K562 (cell line): ENCODE measurements at regions not wholly inside any gene's neighbourhood (a gene's known extent, or its start where the extent isn't known, plus 50 kb on each side); places are given as distances from the start of the nearest gene placed in this dataset.

Experiments
- IRF2 ChIP-seq: sonication (generic); formaldehyde crosslinking; IDR thresholded peaks from 2 replicates; pipeline ENCODE4 v1.8.1; 2022; ENCODE audit warnings: mild to moderate bottlenecking, missing genetic modification reagents
- KDM1A ChIP-seq, 2 experiments: fragments of 450-650 bp; IDR thresholded peaks; 2 replicates each; pipeline ENCODE4 v1.6.1; 2016; ENCODE audit warnings: mild to moderate bottlenecking in 2 of 2
- MAFK ChIP-seq: IDR thresholded peaks from 2 replicates; pipeline ENCODE4 v1.6.1; 2011; ENCODE audit warnings: low read length, improper control_type of control experiment
- NFIC ChIP-seq: fragments of 450-650 bp; IDR thresholded peaks from 2 replicates; pipeline ENCODE4 v1.6.1; 2017; ENCODE audit warnings: mild to moderate bottlenecking, inconsistent platforms
- TAL1 ChIP-seq: fragments of 450-650 bp; IDR thresholded peaks from 2 replicates; pipeline ENCODE4 v1.6.1; 2016; ENCODE audit warnings: mild to moderate bottlenecking
- TCF7L2 ChIP-seq: fragments of 150-350 bp; IDR thresholded peaks from 2 replicates; pipeline ENCODE4 v1.6.1; 2016; ENCODE audit warnings: low read depth, mild to moderate bottlenecking, low read length, moderate library complexity
- TF ChIP-seq, protein P1 (sequence below): IDR thresholded peaks from 3 replicates; pipeline ENCODE4 v1.6.1; 2011; ENCODE audit warnings: borderline replicate concordance, mild to moderate bottlenecking, moderate library complexity; ENCODE audit not compliant: insufficient read length; ENCODE audit errors: extremely low read depth
- TF ChIP-seq, protein P2 (sequence below): sonication (generic); formaldehyde crosslinking; IDR thresholded peaks from 2 replicates; pipeline ENCODE4 v1.9.0; 2022; ENCODE audit warnings: mild to moderate bottlenecking, missing genetic modification reagents
- TF ChIP-seq, protein P3 (sequence below), 2 experiments: fragments of 450-650 bp in 1 of 2; sonication (generic) in 1 of 2; formaldehyde crosslinking in 1 of 2; IDR thresholded peaks; 2 replicates each; pipeline versions ENCODE4 v1.7.1 to v1.9.0; 2016 to 2022; ENCODE audit warnings: inconsistent platforms in 1 of 2, mild to moderate bottlenecking in 1 of 2, missing genetic modification reagents in 1 of 2
- TF ChIP-seq, protein P4 (sequence below): fragments of 250-450 bp; sonication (Bioruptor Pico); IDR thresholded peaks from 2 replicates; pipeline ENCODE4 v1.5.0; 2021; ENCODE audit warnings: mild to moderate bottlenecking, moderate library complexity

DNA sequence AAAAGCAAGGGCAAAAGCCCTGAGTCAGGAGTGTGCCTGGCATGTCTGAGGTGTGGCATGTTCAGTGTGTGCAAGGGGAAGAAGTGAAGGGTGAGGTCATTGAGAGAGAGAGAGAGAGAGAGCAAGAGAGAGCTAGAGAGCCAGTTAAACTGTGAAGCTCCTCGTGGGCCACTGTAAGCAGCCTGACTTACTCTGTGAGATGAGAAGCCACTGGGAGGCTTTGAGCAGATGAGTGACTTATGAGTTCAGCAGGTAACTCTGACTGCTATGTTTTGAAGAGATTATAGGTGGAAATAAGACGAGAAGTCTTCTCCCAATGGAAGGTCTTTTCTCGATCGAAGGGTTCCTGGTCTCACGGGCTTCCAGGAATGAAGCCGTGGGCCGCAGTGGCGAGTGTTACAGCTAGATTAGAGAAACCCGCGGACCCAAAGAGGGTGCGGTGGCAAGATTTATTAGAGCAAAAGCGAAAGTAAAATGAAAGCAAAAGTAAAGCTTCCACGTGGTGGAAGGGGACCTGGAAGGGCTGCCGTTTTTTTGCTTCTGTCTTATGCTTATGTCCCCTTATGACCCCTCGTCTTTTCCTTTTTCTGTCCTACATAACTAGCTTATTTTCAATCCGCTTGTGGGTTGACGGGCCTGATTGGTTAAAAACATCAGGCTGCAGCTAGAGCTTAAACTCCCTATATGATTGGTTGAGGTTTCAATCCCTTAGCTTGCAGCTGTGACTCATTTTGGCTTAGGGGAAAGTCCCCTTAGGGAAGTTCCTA is 323.1 kb upstream of the FAM78B start (continued):
- TF ChIP-seq, protein P1, sequence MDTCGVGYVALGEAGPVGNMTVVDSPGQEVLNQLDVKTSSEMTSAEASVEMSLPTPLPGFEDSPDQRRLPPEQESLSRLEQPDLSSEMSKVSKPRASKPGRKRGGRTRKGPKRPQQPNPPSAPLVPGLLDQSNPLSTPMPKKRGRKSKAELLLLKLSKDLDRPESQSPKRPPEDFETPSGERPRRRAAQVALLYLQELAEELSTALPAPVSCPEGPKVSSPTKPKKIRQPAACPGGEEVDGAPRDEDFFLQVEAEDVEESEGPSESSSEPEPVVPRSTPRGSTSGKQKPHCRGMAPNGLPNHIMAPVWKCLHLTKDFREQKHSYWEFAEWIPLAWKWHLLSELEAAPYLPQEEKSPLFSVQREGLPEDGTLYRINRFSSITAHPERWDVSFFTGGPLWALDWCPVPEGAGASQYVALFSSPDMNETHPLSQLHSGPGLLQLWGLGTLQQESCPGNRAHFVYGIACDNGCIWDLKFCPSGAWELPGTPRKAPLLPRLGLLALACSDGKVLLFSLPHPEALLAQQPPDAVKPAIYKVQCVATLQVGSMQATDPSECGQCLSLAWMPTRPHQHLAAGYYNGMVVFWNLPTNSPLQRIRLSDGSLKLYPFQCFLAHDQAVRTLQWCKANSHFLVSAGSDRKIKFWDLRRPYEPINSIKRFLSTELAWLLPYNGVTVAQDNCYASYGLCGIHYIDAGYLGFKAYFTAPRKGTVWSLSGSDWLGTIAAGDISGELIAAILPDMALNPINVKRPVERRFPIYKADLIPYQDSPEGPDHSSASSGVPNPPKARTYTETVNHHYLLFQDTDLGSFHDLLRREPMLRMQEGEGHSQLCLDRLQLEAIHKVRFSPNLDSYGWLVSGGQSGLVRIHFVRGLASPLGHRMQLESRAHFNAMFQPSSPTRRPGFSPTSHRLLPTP: no peak
- peak; percentile 61 to 68 for TF ChIP-seq KDM1A (IDR thresholded peaks at IDR 0.05)
- TF ChIP-seq, protein P2, sequence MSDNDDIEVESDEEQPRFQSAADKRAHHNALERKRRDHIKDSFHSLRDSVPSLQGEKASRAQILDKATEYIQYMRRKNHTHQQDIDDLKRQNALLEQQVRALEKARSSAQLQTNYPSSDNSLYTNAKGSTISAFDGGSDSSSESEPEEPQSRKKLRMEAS (CRISPR knock-in tag): peak; percentile 66
- TF ChIP-seq TCF7L2: no peak
- TF ChIP-seq, protein P3, sequence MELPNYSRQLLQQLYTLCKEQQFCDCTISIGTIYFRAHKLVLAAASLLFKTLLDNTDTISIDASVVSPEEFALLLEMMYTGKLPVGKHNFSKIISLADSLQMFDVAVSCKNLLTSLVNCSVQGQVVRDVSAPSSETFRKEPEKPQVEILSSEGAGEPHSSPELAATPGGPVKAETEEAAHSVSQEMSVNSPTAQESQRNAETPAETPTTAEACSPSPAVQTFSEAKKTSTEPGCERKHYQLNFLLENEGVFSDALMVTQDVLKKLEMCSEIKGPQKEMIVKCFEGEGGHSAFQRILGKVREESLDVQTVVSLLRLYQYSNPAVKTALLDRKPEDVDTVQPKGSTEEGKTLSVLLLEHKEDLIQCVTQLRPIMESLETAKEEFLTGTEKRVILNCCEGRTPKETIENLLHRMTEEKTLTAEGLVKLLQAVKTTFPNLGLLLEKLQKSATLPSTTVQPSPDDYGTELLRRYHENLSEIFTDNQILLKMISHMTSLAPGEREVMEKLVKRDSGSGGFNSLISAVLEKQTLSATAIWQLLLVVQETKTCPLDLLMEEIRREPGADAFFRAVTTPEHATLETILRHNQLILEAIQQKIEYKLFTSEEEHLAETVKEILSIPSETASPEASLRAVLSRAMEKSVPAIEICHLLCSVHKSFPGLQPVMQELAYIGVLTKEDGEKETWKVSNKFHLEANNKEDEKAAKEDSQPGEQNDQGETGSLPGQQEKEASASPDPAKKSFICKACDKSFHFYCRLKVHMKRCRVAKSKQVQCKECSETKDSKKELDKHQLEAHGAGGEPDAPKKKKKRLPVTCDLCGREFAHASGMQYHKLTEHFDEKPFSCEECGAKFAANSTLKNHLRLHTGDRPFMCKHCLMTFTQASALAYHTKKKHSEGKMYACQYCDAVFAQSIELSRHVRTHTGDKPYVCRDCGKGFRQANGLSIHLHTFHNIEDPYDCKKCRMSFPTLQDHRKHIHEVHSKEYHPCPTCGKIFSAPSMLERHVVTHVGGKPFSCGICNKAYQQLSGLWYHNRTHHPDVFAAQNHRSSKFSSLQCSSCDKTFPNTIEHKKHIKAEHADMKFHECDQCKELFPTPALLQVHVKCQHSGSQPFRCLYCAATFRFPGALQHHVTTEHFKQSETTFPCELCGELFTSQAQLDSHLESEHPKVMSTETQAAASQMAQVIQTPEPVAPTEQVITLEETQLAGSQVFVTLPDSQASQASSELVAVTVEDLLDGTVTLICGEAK (IDR thresholded peaks at IDR 0.05): peak; percentile 63; the same call in 1 of the 2 replicates
- TF ChIP-seq, protein P3 (CRISPR knock-in tag; IDR thresholded peaks at IDR 0.05): no peak
- TF ChIP-seq, protein P4, sequence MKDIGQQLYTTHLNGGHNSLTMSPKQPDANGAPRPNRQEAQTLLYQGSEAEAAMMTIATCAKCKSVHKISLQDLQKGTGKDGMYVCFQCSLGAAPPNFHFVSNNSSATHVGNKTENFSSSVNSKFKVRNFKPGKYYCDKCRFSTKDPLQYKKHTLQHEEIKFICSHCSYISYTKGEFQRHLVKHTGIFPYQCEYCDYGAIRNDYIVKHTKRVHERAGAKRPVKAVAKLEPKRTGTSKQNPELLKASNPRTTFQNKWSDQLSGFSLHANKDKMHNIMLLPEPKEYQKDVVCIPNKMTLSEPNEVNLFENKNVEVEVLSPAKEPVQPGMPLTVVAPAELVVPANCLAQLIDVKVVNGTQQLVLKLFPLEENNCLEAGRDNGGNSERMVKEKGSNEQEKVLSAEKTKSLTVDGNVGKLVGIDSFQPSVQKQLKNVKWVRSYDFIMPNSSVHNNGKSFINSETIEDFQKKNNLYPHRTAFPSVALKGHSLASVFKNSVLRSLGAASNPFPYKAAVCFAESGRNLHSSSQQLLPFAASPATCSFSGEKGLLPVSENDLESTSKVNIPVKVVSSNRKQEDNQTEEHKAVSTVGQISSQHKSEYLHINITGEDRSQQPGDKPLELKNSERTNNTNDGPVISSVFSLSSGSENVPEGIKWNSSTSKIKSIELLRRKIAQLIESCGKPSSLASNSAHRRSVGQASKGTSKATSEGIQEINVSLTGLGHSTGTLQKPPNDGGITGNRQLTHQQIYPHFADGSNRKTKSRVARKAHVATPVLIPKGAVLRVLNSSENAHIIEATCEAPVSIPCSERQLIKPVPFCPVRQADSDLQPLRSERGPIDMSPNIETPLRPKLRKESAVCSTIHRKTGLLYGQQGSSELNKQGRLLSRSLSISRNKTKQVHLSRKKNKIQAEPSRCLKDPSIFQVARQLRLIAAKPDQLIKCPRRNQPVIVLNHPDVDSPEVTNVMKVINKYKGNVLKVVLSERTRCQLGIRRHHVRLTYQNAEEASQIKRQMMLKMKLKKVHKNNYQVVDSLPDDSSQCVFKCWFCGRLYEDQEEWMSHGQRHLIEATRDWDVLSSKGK (CRISPR knock-in tag): no peak
- peak; percentile 92; the same call in 1 of the 2 replicates for TF ChIP-seq IRF2
- peak; percentile 21; the same call in 1 of the 2 replicates for TF ChIP-seq NFIC
- TF ChIP-seq MAFK: no peak
- peak; percentile 84 for TF ChIP-seq TAL1
